Neural cell (in vitro differentiated cells): ENCODE measurements at regions not wholly inside any gene's neighbourhood (a gene's known extent, or its start where the extent isn't known, plus 50 kb on each side); places are given as distances from the start of the nearest gene placed in this dataset.

Source experiments
- H2AFZ ChIP-seq: fragments of 200-600, 300-800 bp; sonication (generic), shearing (Covaris generic); 2 replicates; pipeline ENCODE4 v1.6.0; 2014; ENCODE audit warnings: low read depth, mild to moderate bottlenecking, antibody characterized with exemption, low read length, moderate library complexity
- H3F3A ChIP-seq: fragments of 200-600 bp; shearing (Covaris generic); 2 replicates; pipeline ENCODE4 v1.6.1; 2016; ENCODE audit warnings: mild to moderate bottlenecking, moderate library complexity, mixed read lengths, antibody characterized with exemption, low read length; ENCODE audit not compliant: insufficient read depth, poor library complexity, severe bottlenecking
- H3K27ac ChIP-seq: fragments of 200-600, 300-800 bp; sonication (generic), shearing (Covaris generic); 2 replicates; pipeline ENCODE4 v1.5.1; 2014; ENCODE audit warnings: mild to moderate bottlenecking, low read length, moderate library complexity
- H3K27me3 ChIP-seq: fragments of 300-800, 200-600 bp; sonication (generic), shearing (Covaris generic); 2 replicates; pipeline ENCODE4 v1.6.0; 2014; ENCODE audit warnings: mild to moderate bottlenecking, low read depth, low read length, moderate library complexity; ENCODE audit not compliant: insufficient read depth
- H3K36me3 ChIP-seq: fragments of 300-800, 200-600 bp; sonication (generic), shearing (Covaris generic); 2 replicates; pipeline ENCODE4 v1.5.1; 2014; ENCODE audit warnings: mild to moderate bottlenecking, antibody characterized with exemption, low read length, moderate library complexity; ENCODE audit not compliant: insufficient read depth
- H3K4me2 ChIP-seq: fragments of 300-800, 200-600 bp; sonication (generic), shearing (Covaris generic); 2 replicates; pipeline ENCODE4 v1.6.0; 2014; ENCODE audit warnings: mild to moderate bottlenecking, low read length
- H3K4me3 ChIP-seq: fragments of 300-800, 200-600 bp; sonication (generic), shearing (Covaris generic); 2 replicates; pipeline ENCODE4 v1.5.1; 2014; ENCODE audit warnings: mild to moderate bottlenecking, low read length, moderate library complexity
- H3K79me2 ChIP-seq: fragments of 200-600 bp; shearing (Covaris generic); replicated peaks from 2 replicates; pipeline ENCODE4 v1.6.0; 2014; ENCODE audit warnings: mild to moderate bottlenecking, low read length, moderate library complexity; ENCODE audit not compliant: insufficient read depth
- H3K9ac ChIP-seq: fragments of 300-800, 200-600 bp; sonication (generic), shearing (Covaris generic); 2 replicates; pipeline ENCODE4 v1.6.1; 2016; ENCODE audit warnings: mild to moderate bottlenecking, low read length, mixed read lengths
- H3K9me2 ChIP-seq: fragments of 200-600 bp; shearing (Covaris generic); 2 replicates; pipeline ENCODE4 v1.6.1; 2016; ENCODE audit warnings: mild to moderate bottlenecking, low read length, mixed read lengths; ENCODE audit not compliant: insufficient read depth
- H3K9me3 ChIP-seq: fragments of 200-600, 300-800 bp; sonication (generic), shearing (Covaris generic); 2 replicates; pipeline ENCODE4 v1.6.1; 2016; ENCODE audit warnings: mild to moderate bottlenecking, mixed run types, low read length, moderate library complexity, mixed read lengths
- H4K20me1 ChIP-seq: fragments of 200-600 bp; shearing (Covaris generic); 2 replicates; pipeline ENCODE4 v1.6.1; 2016; ENCODE audit warnings: mild to moderate bottlenecking, mixed run types; ENCODE audit not compliant: insufficient read depth
- CTCF ChIP-seq: fragments of 450-650 bp; IDR thresholded peaks from 2 replicates; pipeline ENCODE4 v1.5.1; 2014; ENCODE audit warnings: antibody characterized with exemption, mild to moderate bottlenecking, moderate library complexity; ENCODE audit not compliant: poor library complexity, severe bottlenecking
- EP300 ChIP-seq: fragments of 450-650 bp; conservative IDR thresholded peaks from 2 replicates; pipeline ENCODE4 v1.6.1; 2014; ENCODE audit warnings: antibody characterized with exemption, mild to moderate bottlenecking, moderate library complexity; ENCODE audit not compliant: poor library complexity, severe bottlenecking
- EZH2 ChIP-seq: fragments of 200-600, 300-800 bp; shearing (Covaris generic), sonication (generic); IDR thresholded peaks from 2 replicates; pipeline ENCODE4 v1.6.1; 2014; ENCODE audit warnings: antibody characterized with exemption, low read length, borderline replicate concordance, mild to moderate bottlenecking; ENCODE audit not compliant: insufficient read depth, poor library complexity, severe bottlenecking
- MXI1 ChIP-seq: fragments of 450-650 bp; conservative IDR thresholded peaks from 2 replicates; pipeline ENCODE4 v1.6.1; 2014; ENCODE audit warnings: antibody characterized with exemption, mild to moderate bottlenecking; ENCODE audit not compliant: poor library complexity, severe bottlenecking
- POLR2AphosphoS5 ChIP-seq: IDR thresholded peaks from 2 replicates; pipeline ENCODE4 v1.6.1; 2012
- RAD21 ChIP-seq: fragments of 450-650 bp; conservative IDR thresholded peaks from 2 replicates; pipeline ENCODE4 v1.6.1; 2014; ENCODE audit warnings: antibody characterized with exemption, mild to moderate bottlenecking, moderate library complexity
- SMC3 ChIP-seq: fragments of 450-650 bp; conservative IDR thresholded peaks from 2 replicates; pipeline ENCODE4 v1.6.1; 2014; ENCODE audit warnings: antibody characterized with exemption, mild to moderate bottlenecking, moderate library complexity; ENCODE audit not compliant: poor library complexity
- TAF1 ChIP-seq: IDR thresholded peaks from 2 replicates; pipeline ENCODE4 v1.6.1; 2012; ENCODE audit warnings: low read depth
- TF ChIP-seq, protein P1 (sequence below): IDR thresholded peaks from 2 replicates; pipeline ENCODE4 v1.6.1; 2012; ENCODE audit warnings: borderline replicate concordance

DNA sequence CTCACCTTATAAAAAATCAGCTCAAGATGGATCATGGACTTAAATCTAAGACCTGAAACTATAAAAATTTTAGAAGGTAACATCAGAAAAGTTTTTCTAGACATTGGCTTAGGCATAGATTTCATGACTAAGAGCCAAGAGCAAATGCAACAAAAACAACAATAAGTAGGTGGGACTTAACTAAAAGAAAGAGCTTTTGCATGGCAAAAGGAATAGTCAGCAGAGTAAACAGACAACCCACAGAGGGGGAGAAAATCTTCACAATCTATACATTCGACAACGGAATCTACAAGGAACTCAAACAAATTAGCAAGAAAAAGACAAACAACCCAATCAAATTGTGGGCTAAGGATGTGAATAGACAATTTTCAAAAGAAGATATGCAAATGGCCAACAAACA lies 368.4 kb upstream of the KIF2B start:
- no peak for TF ChIP-seq RAD21
- no peak for TF ChIP-seq POLR2AphosphoS5
- TF ChIP-seq, protein P1, sequence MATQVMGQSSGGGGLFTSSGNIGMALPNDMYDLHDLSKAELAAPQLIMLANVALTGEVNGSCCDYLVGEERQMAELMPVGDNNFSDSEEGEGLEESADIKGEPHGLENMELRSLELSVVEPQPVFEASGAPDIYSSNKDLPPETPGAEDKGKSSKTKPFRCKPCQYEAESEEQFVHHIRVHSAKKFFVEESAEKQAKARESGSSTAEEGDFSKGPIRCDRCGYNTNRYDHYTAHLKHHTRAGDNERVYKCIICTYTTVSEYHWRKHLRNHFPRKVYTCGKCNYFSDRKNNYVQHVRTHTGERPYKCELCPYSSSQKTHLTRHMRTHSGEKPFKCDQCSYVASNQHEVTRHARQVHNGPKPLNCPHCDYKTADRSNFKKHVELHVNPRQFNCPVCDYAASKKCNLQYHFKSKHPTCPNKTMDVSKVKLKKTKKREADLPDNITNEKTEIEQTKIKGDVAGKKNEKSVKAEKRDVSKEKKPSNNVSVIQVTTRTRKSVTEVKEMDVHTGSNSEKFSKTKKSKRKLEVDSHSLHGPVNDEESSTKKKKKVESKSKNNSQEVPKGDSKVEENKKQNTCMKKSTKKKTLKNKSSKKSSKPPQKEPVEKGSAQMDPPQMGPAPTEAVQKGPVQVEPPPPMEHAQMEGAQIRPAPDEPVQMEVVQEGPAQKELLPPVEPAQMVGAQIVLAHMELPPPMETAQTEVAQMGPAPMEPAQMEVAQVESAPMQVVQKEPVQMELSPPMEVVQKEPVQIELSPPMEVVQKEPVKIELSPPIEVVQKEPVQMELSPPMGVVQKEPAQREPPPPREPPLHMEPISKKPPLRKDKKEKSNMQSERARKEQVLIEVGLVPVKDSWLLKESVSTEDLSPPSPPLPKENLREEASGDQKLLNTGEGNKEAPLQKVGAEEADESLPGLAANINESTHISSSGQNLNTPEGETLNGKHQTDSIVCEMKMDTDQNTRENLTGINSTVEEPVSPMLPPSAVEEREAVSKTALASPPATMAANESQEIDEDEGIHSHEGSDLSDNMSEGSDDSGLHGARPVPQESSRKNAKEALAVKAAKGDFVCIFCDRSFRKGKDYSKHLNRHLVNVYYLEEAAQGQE: no peak
- no peak for TF ChIP-seq EZH2
- no peak for TF ChIP-seq TAF1
- no peak for TF ChIP-seq EP300
- no peak overlapping the region for H3K4me2 ChIP-seq
- H3K79me2 ChIP-seq: no peaks in the 10 kb centered on the region
- H3K9me2 ChIP-seq: no peaks in the 10 kb centered on the region
- peaks cover 2% of the 10 kb centered on the region for H3K9me3 ChIP-seq
- no peak overlapping the region for H3K27ac ChIP-seq
- no peak overlapping the region for H3K9ac ChIP-seq
- no peaks in the 10 kb centered on the region for H3K36me3 ChIP-seq
- no peak overlapping the region for H2AFZ ChIP-seq
- no peak overlapping the region for H3K4me3 ChIP-seq
- no peaks in the 10 kb centered on the region for H4K20me1 ChIP-seq
- no peaks in the 10 kb centered on the region for H3K27me3 ChIP-seq
- H3F3A ChIP-seq: no peaks in the 10 kb centered on the region

GRCh38 chr17:53449324-53449723 lies 373.4 kb upstream of the KIF2B start:
- TF ChIP-seq TAF1: no peak
- no peak for TF ChIP-seq POLR2AphosphoS5
- TF ChIP-seq, protein P1: no peak
- no peak for TF ChIP-seq EP300
- no peak for TF ChIP-seq SMC3
- no peak for TF ChIP-seq RAD21
- no peak for TF ChIP-seq CTCF
- TF ChIP-seq MXI1: no peak
- TF ChIP-seq EZH2: no peak
- Histone ChIP-seq H4K20me1 (no peaks in the 10 kb centered on the region), H3K4me2 (no peak overlapping the region), H3K4me3 (no peak overlapping the region), H3K27ac (no peak overlapping the region), H3K27me3 (no peaks in the 10 kb centered on the region), H2AFZ (no peak overlapping the region), H3K9me2 (no peaks in the 10 kb centered on the region), H3K36me3 (no peaks in the 10 kb centered on the region), H3F3A (no peaks in the 10 kb centered on the region), H3K9me3 (no peaks in the 10 kb centered on the region), H3K9ac (no peak overlapping the region), H3K79me2 (no peaks in the 10 kb centered on the region)
